WTC11 (cell line): ENCODE measurements at regions not wholly inside any gene's neighbourhood (a gene's known extent, or its start where the extent isn't known, plus 50 kb on each side); places are given as distances from the start of the nearest gene placed in this dataset.

Experiments
- ATAC-seq: fragments of 200-7000 bp; cut with Tn5 transposase; 2 replicates; pipeline ENCODE4 v1.10.0; 2021; ENCODE audit warnings: mild to moderate bottlenecking, moderate library complexity
- CTCF ChIA-PET: fragments of 300-600 bp; sonication (Branson Sonifier 250); formaldehyde crosslinking; loops from one replicate; lab custom pipeline; 2021; ENCODE audit warnings: antibody characterized with exemption; lab: Charles Lee
- POLR2A ChIA-PET: fragments of 350-600 bp; sonication (Branson Sonifier 250); formaldehyde crosslinking; loops from one replicate; lab custom pipeline; 2021; ENCODE audit warnings: antibody characterized with exemption; lab: Charles Lee
- DNase-seq: peaks from one replicate; pipeline ENCODE4 v3.0.0; 2021; ENCODE audit warnings: low spot score
- H3K27ac Mint-ChIP-seq: 2 replicates; pipeline ENCODE4 v1.8.0; 2021; ENCODE audit warnings: mixed read lengths
- H3K27me3 Mint-ChIP-seq: 2 replicates; pipeline ENCODE4 v1.8.0; 2021; ENCODE audit warnings: low read depth, mild to moderate bottlenecking, moderate library complexity, mixed read lengths
- H3K36me3 Mint-ChIP-seq: 2 replicates; pipeline ENCODE4 v1.8.0; 2021; ENCODE audit warnings: mixed read lengths
- H3K4me1 Mint-ChIP-seq: 2 replicates; pipeline ENCODE4 v1.8.0; 2022; ENCODE audit warnings: mixed read lengths
- H3K4me3 Mint-ChIP-seq: 2 replicates; pipeline ENCODE4 v1.8.0; 2021; ENCODE audit warnings: mild to moderate bottlenecking, moderate library complexity, mixed read lengths
- H3K9me3 Mint-ChIP-seq: 2 replicates; pipeline ENCODE4 v1.8.0; 2021; ENCODE audit warnings: mixed read lengths
- CBFB ChIP-seq: sonication (generic); formaldehyde crosslinking; IDR thresholded peaks from 2 replicates; pipeline ENCODE4 v1.8.1; 2022; ENCODE audit warnings: mild to moderate bottlenecking, low read depth, missing genetic modification reagents
- FOXK1 ChIP-seq: sonication (generic); formaldehyde crosslinking; IDR thresholded peaks from 2 replicates; pipeline ENCODE4 v1.8.0; 2022; ENCODE audit warnings: mild to moderate bottlenecking, moderate library complexity, missing genetic modification reagents
- JAZF1 ChIP-seq: fragments of 250-450 bp; sonication (Bioruptor Pico); IDR thresholded peaks from 2 replicates; pipeline ENCODE4 v1.9.0; 2021; ENCODE audit warnings: moderate library complexity, mild to moderate bottlenecking, inconsistent platforms
- NR2C2 ChIP-seq: sonication (generic); formaldehyde crosslinking; IDR thresholded peaks from 2 replicates; pipeline ENCODE4 v1.8.0; 2022; ENCODE audit warnings: mild to moderate bottlenecking, missing genetic modification reagents
- ZNF121 ChIP-seq: sonication (generic); formaldehyde crosslinking; IDR thresholded peaks from 2 replicates; pipeline ENCODE4 v1.8.0; 2023; ENCODE audit warnings: missing genetic modification reagents
- ZNF138 ChIP-seq: sonication (generic); formaldehyde crosslinking; conservative IDR thresholded peaks from 2 replicates; pipeline ENCODE4 v1.8.1; 2022; ENCODE audit warnings: mild to moderate bottlenecking, moderate library complexity, missing genetic modification reagents
- ZNF219 ChIP-seq: sonication (generic); formaldehyde crosslinking; IDR thresholded peaks from 2 replicates; pipeline ENCODE4 v1.8.0; 2023; ENCODE audit warnings: missing genetic modification reagents, mild to moderate bottlenecking, borderline replicate concordance
- ZNF396 ChIP-seq: fragments of 250-450 bp; sonication (Bioruptor Pico); IDR thresholded peaks from 2 replicates; pipeline ENCODE4 v1.8.0; 2021; ENCODE audit warnings: mild to moderate bottlenecking, moderate library complexity, borderline replicate concordance
- TF ChIP-seq, protein P1 (sequence below): sonication (generic); formaldehyde crosslinking; IDR thresholded peaks from 2 replicates; pipeline ENCODE4 v1.8.0; 2023; ENCODE audit warnings: mild to moderate bottlenecking, missing genetic modification reagents
- TF ChIP-seq, protein P2 (sequence below): sonication (generic); formaldehyde crosslinking; IDR thresholded peaks from 2 replicates; pipeline ENCODE4 v1.8.1; 2022; ENCODE audit warnings: missing genetic modification reagents, borderline replicate concordance
- TF ChIP-seq, protein P3 (sequence below): sonication (generic); formaldehyde crosslinking; IDR thresholded peaks from 2 replicates; pipeline ENCODE4 v1.8.0; 2022; ENCODE audit warnings: missing genetic modification reagents
- TF ChIP-seq, protein P4 (sequence below): sonication (generic); formaldehyde crosslinking; IDR thresholded peaks from 2 replicates; pipeline ENCODE4 v1.8.1; 2023; ENCODE audit warnings: mild to moderate bottlenecking, moderate library complexity, missing genetic modification reagents
- TF ChIP-seq, protein P5 (sequence below): sonication (generic); formaldehyde crosslinking; IDR thresholded peaks from 2 replicates; pipeline ENCODE4 v1.8.1; 2022; ENCODE audit warnings: low read depth, missing genetic modification reagents, borderline replicate concordance
- TF ChIP-seq, protein P6 (sequence below): sonication (generic); formaldehyde crosslinking; IDR thresholded peaks from 2 replicates; pipeline ENCODE4 v1.8.0; 2023; ENCODE audit warnings: missing genetic modification reagents
- TF ChIP-seq, protein P7 (sequence below): sonication (generic); formaldehyde crosslinking; IDR thresholded peaks from 2 replicates; pipeline ENCODE4 v1.8.1; 2022; ENCODE audit warnings: low read depth, mild to moderate bottlenecking, moderate library complexity, missing genetic modification reagents, borderline replicate concordance
- TF ChIP-seq, protein P8 (sequence below): fragments of 250-450 bp; sonication (Bioruptor Pico); IDR thresholded peaks from 2 replicates; pipeline ENCODE4 v1.9.0; 2021; ENCODE audit warnings: moderate library complexity, mild to moderate bottlenecking, inconsistent platforms, borderline replicate concordance
- TF ChIP-seq, protein P9 (sequence below): sonication (generic); formaldehyde crosslinking; IDR thresholded peaks from 2 replicates; pipeline ENCODE4 v1.8.0; 2022; ENCODE audit warnings: mild to moderate bottlenecking, missing genetic modification reagents
- TF ChIP-seq, protein P10 (sequence below): fragments of 250-450 bp; sonication (Bioruptor Pico); IDR thresholded peaks from 2 replicates; pipeline ENCODE4 v1.9.0; 2021; ENCODE audit warnings: mild to moderate bottlenecking

DNA sequence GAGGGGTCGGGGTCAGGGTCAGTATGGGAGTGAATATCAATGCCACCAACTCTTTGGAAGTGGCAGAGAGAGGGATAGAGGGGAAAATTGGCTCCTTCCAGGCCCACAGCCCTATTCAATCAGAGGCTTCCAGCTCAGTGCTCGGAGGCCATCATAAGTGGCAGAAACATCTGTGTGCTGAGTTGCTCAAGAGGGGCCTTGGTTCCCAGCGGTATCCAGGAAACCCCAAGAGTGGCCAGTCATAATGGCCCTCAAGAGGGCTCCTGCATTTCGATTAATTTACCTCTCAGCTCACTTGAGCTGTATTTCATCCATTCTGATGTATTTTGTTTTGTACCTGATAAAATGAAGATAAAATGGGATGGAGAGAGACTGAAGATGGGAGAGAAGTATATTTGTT lies 154.3 kb upstream of the EOLA2 start:
- H3K4me3 Mint-ChIP-seq = no peak overlapping the region
- DNase-seq (no peak), ATAC-seq (no peak)
- CTCF ChIA-PET = no interaction called here
- H3K27ac Mint-ChIP-seq = no peak overlapping the region
- no peaks in the 10 kb centered on the region for H3K36me3 Mint-ChIP-seq
- no peaks in the 10 kb centered on the region for H3K9me3 Mint-ChIP-seq
- H3K27me3 Mint-ChIP-seq = no peaks in the 10 kb centered on the region; the same call in 1 of the 2 replicates
- no peaks in the 10 kb centered on the region for H3K4me1 Mint-ChIP-seq
- POLR2A ChIA-PET = no interaction called here
- TF ChIP-seq ZNF396 (CRISPR knock-in tag) = no peak
- no peak for TF ChIP-seq ZNF138
- TF ChIP-seq, protein P1, sequence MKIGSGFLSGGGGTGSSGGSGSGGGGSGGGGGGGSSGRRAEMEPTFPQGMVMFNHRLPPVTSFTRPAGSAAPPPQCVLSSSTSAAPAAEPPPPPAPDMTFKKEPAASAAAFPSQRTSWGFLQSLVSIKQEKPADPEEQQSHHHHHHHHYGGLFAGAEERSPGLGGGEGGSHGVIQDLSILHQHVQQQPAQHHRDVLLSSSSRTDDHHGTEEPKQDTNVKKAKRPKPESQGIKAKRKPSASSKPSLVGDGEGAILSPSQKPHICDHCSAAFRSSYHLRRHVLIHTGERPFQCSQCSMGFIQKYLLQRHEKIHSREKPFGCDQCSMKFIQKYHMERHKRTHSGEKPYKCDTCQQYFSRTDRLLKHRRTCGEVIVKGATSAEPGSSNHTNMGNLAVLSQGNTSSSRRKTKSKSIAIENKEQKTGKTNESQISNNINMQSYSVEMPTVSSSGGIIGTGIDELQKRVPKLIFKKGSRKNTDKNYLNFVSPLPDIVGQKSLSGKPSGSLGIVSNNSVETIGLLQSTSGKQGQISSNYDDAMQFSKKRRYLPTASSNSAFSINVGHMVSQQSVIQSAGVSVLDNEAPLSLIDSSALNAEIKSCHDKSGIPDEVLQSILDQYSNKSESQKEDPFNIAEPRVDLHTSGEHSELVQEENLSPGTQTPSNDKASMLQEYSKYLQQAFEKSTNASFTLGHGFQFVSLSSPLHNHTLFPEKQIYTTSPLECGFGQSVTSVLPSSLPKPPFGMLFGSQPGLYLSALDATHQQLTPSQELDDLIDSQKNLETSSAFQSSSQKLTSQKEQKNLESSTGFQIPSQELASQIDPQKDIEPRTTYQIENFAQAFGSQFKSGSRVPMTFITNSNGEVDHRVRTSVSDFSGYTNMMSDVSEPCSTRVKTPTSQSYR (CRISPR knock-in tag) = no peak
- TF ChIP-seq, protein P2, sequence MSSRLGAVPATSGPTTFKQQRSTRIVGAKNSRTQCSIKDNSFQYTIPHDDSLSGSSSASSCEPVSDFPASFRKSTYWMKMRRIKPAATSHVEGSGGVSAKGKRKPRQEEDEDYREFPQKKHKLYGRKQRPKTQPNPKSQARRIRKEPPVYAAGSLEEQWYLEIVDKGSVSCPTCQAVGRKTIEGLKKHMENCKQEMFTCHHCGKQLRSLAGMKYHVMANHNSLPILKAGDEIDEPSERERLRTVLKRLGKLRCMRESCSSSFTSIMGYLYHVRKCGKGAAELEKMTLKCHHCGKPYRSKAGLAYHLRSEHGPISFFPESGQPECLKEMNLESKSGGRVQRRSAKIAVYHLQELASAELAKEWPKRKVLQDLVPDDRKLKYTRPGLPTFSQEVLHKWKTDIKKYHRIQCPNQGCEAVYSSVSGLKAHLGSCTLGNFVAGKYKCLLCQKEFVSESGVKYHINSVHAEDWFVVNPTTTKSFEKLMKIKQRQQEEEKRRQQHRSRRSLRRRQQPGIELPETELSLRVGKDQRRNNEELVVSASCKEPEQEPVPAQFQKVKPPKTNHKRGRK = no peak
- TF ChIP-seq, protein P3, sequence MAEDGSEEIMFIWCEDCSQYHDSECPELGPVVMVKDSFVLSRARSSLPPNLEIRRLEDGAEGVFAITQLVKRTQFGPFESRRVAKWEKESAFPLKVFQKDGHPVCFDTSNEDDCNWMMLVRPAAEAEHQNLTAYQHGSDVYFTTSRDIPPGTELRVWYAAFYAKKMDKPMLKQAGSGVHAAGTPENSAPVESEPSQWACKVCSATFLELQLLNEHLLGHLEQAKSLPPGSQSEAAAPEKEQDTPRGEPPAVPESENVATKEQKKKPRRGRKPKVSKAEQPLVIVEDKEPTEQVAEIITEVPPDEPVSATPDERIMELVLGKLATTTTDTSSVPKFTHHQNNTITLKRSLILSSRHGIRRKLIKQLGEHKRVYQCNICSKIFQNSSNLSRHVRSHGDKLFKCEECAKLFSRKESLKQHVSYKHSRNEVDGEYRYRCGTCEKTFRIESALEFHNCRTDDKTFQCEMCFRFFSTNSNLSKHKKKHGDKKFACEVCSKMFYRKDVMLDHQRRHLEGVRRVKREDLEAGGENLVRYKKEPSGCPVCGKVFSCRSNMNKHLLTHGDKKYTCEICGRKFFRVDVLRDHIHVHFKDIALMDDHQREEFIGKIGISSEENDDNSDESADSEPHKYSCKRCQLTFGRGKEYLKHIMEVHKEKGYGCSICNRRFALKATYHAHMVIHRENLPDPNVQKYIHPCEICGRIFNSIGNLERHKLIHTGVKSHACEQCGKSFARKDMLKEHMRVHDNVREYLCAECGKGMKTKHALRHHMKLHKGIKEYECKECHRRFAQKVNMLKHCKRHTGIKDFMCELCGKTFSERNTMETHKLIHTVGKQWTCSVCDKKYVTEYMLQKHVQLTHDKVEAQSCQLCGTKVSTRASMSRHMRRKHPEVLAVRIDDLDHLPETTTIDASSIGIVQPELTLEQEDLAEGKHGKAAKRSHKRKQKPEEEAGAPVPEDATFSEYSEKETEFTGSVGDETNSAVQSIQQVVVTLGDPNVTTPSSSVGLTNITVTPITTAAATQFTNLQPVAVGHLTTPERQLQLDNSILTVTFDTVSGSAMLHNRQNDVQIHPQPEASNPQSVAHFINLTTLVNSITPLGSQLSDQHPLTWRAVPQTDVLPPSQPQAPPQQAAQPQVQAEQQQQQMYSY (CRISPR knock-in tag) = no peak
- no peak for TF ChIP-seq CBFB (CRISPR knock-in tag)
- TF ChIP-seq ZNF121 (CRISPR knock-in tag) = no peak
- TF ChIP-seq, protein P4, sequence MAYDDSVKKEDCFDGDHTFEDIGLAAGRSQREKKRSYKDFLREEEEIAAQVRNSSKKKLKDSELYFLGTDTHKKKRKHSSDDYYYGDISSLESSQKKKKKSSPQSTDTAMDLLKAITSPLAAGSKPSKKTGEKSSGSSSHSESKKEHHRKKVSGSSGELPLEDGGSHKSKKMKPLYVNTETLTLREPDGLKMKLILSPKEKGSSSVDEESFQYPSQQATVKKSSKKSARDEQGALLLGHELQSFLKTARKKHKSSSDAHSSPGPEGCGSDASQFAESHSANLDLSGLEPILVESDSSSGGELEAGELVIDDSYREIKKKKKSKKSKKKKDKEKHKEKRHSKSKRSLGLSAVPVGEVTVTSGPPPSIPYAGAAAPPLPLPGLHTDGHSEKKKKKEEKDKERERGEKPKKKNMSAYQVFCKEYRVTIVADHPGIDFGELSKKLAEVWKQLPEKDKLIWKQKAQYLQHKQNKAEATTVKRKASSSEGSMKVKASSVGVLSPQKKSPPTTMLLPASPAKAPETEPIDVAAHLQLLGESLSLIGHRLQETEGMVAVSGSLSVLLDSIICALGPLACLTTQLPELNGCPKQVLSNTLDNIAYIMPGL = no peak
- TF ChIP-seq, protein P5, sequence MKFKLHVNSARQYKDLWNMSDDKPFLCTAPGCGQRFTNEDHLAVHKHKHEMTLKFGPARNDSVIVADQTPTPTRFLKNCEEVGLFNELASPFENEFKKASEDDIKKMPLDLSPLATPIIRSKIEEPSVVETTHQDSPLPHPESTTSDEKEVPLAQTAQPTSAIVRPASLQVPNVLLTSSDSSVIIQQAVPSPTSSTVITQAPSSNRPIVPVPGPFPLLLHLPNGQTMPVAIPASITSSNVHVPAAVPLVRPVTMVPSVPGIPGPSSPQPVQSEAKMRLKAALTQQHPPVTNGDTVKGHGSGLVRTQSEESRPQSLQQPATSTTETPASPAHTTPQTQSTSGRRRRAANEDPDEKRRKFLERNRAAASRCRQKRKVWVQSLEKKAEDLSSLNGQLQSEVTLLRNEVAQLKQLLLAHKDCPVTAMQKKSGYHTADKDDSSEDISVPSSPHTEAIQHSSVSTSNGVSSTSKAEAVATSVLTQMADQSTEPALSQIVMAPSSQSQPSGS (CRISPR knock-in tag) = no peak
- TF ChIP-seq, protein P6, sequence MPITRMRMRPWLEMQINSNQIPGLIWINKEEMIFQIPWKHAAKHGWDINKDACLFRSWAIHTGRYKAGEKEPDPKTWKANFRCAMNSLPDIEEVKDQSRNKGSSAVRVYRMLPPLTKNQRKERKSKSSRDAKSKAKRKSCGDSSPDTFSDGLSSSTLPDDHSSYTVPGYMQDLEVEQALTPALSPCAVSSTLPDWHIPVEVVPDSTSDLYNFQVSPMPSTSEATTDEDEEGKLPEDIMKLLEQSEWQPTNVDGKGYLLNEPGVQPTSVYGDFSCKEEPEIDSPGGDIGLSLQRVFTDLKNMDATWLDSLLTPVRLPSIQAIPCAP (CRISPR knock-in tag) = no peak
- TF ChIP-seq, protein P7, sequence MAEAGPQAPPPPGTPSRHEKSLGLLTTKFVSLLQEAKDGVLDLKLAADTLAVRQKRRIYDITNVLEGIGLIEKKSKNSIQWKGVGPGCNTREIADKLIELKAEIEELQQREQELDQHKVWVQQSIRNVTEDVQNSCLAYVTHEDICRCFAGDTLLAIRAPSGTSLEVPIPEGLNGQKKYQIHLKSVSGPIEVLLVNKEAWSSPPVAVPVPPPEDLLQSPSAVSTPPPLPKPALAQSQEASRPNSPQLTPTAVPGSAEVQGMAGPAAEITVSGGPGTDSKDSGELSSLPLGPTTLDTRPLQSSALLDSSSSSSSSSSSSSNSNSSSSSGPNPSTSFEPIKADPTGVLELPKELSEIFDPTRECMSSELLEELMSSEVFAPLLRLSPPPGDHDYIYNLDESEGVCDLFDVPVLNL (CRISPR knock-in tag) = no peak
- TF ChIP-seq, protein P8, sequence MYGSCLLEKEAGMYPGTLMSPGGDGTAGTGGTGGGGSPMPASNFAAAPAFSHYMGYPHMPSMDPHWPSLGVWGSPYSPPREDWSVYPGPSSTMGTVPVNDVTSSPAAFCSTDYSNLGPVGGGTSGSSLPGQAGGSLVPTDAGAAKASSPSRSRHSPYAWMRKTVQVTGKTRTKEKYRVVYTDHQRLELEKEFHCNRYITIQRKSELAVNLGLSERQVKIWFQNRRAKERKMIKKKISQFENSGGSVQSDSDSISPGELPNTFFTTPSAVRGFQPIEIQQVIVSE (CRISPR knock-in tag) = no peak
- no peak for TF ChIP-seq NR2C2
- TF ChIP-seq, protein P9, sequence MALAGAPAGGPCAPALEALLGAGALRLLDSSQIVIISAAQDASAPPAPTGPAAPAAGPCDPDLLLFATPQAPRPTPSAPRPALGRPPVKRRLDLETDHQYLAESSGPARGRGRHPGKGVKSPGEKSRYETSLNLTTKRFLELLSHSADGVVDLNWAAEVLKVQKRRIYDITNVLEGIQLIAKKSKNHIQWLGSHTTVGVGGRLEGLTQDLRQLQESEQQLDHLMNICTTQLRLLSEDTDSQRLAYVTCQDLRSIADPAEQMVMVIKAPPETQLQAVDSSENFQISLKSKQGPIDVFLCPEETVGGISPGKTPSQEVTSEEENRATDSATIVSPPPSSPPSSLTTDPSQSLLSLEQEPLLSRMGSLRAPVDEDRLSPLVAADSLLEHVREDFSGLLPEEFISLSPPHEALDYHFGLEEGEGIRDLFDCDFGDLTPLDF = no peak
- TF ChIP-seq JAZF1 (CRISPR knock-in tag) = no peak
- TF ChIP-seq ZNF219 (CRISPR knock-in tag) = no peak
- no peak for TF ChIP-seq FOXK1 (CRISPR knock-in tag)
- TF ChIP-seq, protein P10, sequence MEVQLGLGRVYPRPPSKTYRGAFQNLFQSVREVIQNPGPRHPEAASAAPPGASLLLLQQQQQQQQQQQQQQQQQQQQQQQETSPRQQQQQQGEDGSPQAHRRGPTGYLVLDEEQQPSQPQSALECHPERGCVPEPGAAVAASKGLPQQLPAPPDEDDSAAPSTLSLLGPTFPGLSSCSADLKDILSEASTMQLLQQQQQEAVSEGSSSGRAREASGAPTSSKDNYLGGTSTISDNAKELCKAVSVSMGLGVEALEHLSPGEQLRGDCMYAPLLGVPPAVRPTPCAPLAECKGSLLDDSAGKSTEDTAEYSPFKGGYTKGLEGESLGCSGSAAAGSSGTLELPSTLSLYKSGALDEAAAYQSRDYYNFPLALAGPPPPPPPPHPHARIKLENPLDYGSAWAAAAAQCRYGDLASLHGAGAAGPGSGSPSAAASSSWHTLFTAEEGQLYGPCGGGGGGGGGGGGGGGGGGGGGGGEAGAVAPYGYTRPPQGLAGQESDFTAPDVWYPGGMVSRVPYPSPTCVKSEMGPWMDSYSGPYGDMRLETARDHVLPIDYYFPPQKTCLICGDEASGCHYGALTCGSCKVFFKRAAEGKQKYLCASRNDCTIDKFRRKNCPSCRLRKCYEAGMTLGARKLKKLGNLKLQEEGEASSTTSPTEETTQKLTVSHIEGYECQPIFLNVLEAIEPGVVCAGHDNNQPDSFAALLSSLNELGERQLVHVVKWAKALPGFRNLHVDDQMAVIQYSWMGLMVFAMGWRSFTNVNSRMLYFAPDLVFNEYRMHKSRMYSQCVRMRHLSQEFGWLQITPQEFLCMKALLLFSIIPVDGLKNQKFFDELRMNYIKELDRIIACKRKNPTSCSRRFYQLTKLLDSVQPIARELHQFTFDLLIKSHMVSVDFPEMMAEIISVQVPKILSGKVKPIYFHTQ (CRISPR knock-in tag) = no peak
